ENCODE measurements at regions not wholly inside any gene's neighbourhood (a gene's known extent, or its start where the extent isn't known, plus 50 kb on each side); places are given as distances from the start of the nearest gene placed in this dataset.
"Not testable (repeated sequence)": the region's sequence is repeated elsewhere in the genome, so short reads cannot be mapped to it uniquely, and the experiment has no call there.

DNA sequence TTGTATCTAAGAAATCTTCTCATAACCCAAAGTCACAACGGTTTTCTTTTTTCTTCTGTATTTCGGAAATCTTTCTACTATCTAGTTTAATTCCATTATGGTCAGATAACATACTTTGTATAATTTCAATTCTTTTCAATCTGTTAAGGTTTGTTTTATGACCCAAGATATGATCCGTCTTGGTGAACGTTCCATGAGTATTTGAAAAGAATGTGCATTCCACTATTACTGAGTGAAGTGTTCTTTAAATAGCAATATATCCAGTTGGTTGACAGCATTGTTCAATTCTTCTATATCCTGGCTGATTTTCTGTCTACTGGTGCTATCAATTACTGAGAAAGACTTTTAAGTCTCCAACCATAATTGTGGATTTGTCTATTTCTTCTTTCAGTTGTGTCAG lies 414.5 kb downstream of the TNS1 start:
- Histone ChIP-seq H3K18ac (ENCODE audit: low read length) (no peak overlapping the region), H4K12ac (ENCODE audit: low read depth, low read length) (no peak overlapping the region), H4K91ac (ENCODE audit: low read depth, low read length) (no peak overlapping the region), H4K8ac (ENCODE audit: low read depth, low read length) (no peak overlapping the region), H2BK5ac (ENCODE audit: low read depth, low read length, poor library complexity) (no peak overlapping the region), H3K9me3 (ENCODE audit: insufficient read depth, low read depth, low read length) (no peaks in the 10 kb centered on the region), H3K36me3 (ENCODE audit: control insufficient read depth in 1 of 2, insufficient read depth in 2 of 2, low read length in 2 of 2) (no peaks in the 10 kb centered on the region), H2BK120ac (ENCODE audit: insufficient read depth, low read length, poor library complexity) (no peak overlapping the region), H3K4me1 (ENCODE audit: control insufficient read depth in 1 of 2, insufficient read depth in 2 of 2, low read length in 2 of 2) (no peaks in the 10 kb centered on the region), H3K9ac (ENCODE audit: low read length) (no peak overlapping the region), H2AFZ (ENCODE audit: insufficient read depth, low read length, poor library complexity) (no peak overlapping the region), H2BK12ac (ENCODE audit: low read length) (no peak overlapping the region), H3K4me3 (ENCODE audit: low read depth, low read length) (no peak overlapping the region), H3K23ac (ENCODE audit: low read length) (no peak overlapping the region), H3K79me2 (ENCODE audit: control insufficient read depth, insufficient read depth, low read length, poor library complexity) (no peaks in the 10 kb centered on the region), H3K14ac (ENCODE audit: low read length) (no peak overlapping the region), H3K27me3 (ENCODE audit: insufficient read depth, low read length) (no peaks in the 10 kb centered on the region), H3K4me2 (ENCODE audit: low read length) (no peak overlapping the region), H3K79me1 (ENCODE audit: low read length) (no peaks in the 10 kb centered on the region), H2AK5ac (ENCODE audit: low read length) (no peak overlapping the region), H3K4ac (ENCODE audit: low read depth, low read length) (no peak overlapping the region), H3K27ac (ENCODE audit: low read depth, low read length) (no peak overlapping the region)
- peak in 1 of 2 donors; percentile 80 for DNase-seq
- WGBS (ENCODE audit: extremely low coverage, insufficient coverage, insufficient read length), result no CpG with 5 or more reads among the region's 4 CpGs

DNA sequence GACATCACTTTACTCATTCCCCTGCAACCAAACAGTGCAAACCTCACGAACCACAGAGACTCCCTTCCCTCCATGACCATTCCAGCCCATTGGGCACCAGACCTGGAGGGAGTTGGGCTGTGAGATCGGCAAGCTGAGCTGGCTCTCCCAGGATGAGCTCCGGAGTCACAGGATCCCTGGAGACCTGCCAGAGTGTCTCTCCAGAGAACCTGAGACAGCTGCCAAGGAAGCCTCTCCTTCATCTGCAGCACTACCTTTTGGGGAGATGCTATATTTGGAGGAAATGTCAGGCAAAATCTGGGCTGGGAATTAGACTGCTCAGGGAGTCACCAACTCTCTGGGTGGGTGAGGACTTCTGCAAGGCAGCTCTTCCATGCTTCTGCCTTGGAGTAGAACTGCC lies 417.4 kb downstream of the TNS1 start:
- Histone ChIP-seq H3K79me1 (ENCODE audit: low read length) (no peaks in the 10 kb centered on the region), H4K91ac (ENCODE audit: low read depth, low read length) (no peak overlapping the region), H2BK120ac (ENCODE audit: insufficient read depth, low read length, poor library complexity) (no peak overlapping the region), H3K18ac (ENCODE audit: low read length) (no peak overlapping the region), H3K4me2 (ENCODE audit: low read length) (no peak overlapping the region), H3K4me3 (ENCODE audit: low read depth, low read length) (no peak overlapping the region), H3K27ac (ENCODE audit: low read depth, low read length) (no peak overlapping the region), H2BK5ac (ENCODE audit: low read depth, low read length, poor library complexity) (no peak overlapping the region), H3K4ac (ENCODE audit: low read depth, low read length) (no peak overlapping the region), H3K27me3 (ENCODE audit: insufficient read depth, low read length) (no peaks in the 10 kb centered on the region), H2BK12ac (ENCODE audit: low read length) (no peak overlapping the region), H3K36me3 (ENCODE audit: control insufficient read depth in 1 of 2, insufficient read depth in 2 of 2, low read length in 2 of 2) (no peaks in the 10 kb centered on the region), H3K79me2 (ENCODE audit: control insufficient read depth, insufficient read depth, low read length, poor library complexity) (no peaks in the 10 kb centered on the region), H2AFZ (ENCODE audit: insufficient read depth, low read length, poor library complexity) (no peak overlapping the region), H3K9me3 (ENCODE audit: insufficient read depth, low read depth, low read length) (no peaks in the 10 kb centered on the region), H3K4me1 (ENCODE audit: control insufficient read depth in 1 of 2, insufficient read depth in 2 of 2, low read length in 2 of 2) (peaks cover 0 to 3% of the 10 kb centered on the region in 2 experiments), H4K8ac (ENCODE audit: low read depth, low read length) (no peak overlapping the region), H2AK5ac (ENCODE audit: low read length) (no peak overlapping the region), H4K12ac (ENCODE audit: low read depth, low read length) (no peak overlapping the region), H3K9ac (ENCODE audit: low read length) (no peak overlapping the region), H3K23ac (ENCODE audit: low read length) (no peak overlapping the region), H3K14ac (ENCODE audit: low read length) (no peak overlapping the region)
- DNase-seq, result no peak
- WGBS (ENCODE audit: extremely low coverage, insufficient coverage, insufficient read length), result no CpG with 5 or more reads among the region's 3 CpGs

DNA sequence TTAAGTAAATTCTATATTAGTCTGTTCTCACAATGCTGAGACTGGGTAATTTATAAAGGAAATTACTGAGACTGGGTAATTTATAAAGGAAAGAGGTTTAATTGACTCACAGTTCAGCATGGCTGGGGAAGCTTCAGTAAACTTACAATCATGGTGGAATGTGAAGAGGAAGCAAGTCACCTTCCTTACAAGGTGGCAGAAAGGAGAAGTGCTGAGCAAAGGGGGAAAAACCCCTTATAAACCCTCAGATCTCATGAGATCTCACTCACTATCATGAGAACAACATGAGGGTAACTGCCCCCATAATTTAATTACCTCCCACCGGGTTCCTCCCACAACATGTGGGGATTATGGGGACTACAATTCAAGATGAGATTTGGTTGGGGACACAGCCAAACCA lies 422.4 kb downstream of the TNS1 start:
- H3K36me3 ChIP-seq (ENCODE audit: control insufficient read depth in 1 of 2, insufficient read depth in 2 of 2, low read length in 2 of 2); H2AFZ ChIP-seq (ENCODE audit: insufficient read depth, low read length, poor library complexity): not testable (repeated sequence)

DNA sequence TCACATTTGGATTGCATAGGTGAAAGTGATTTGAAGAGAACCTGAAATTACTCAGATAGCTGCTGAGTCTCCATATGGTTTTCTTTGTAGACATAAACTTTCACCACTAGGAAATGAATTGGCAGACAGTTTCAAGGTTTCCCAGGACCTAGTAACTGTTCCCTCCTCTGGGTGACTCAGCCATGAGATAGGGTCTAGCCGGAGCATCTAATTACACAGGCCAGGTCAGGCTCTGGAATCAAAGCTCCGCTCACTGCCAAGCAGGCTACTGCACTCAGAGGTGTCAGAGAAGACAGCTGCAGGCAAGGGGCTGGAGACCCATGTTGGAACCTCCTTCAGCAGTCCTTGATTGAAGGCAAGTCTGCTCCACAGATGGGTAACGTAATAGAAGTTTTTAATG lies 429.2 kb downstream of the TNS1 start:
- whole genome bisulfite sequencing (ENCODE audit: extremely low coverage, insufficient coverage, insufficient read length), result no CpG with 5 or more reads among the region's 3 CpGs
- H3K18ac ChIP-seq (ENCODE audit: low read length), result no peak overlapping the region

More for the DNA sequence above, 422.4 kb downstream of the TNS1 start:
- not testable (repeated sequence) for H3K4ac ChIP-seq (ENCODE audit: low read depth, low read length); H3K4me1 ChIP-seq (ENCODE audit: control insufficient read depth in 1 of 2, insufficient read depth in 2 of 2, low read length in 2 of 2); H2BK12ac ChIP-seq (ENCODE audit: low read length); H3K9me3 ChIP-seq (ENCODE audit: insufficient read depth, low read depth, low read length); H3K79me2 ChIP-seq (ENCODE audit: control insufficient read depth, insufficient read depth, low read length, poor library complexity); H3K4me3 ChIP-seq (ENCODE audit: low read depth, low read length); H2AK5ac ChIP-seq (ENCODE audit: low read length); H2BK5ac ChIP-seq (ENCODE audit: low read depth, low read length, poor library complexity); DNase-seq; H4K12ac ChIP-seq (ENCODE audit: low read depth, low read length); H3K79me1 ChIP-seq (ENCODE audit: low read length); H3K9ac ChIP-seq (ENCODE audit: low read length); H4K8ac ChIP-seq (ENCODE audit: low read depth, low read length); H4K91ac ChIP-seq (ENCODE audit: low read depth, low read length); H3K14ac ChIP-seq (ENCODE audit: low read length); H3K4me2 ChIP-seq (ENCODE audit: low read length); H3K27ac ChIP-seq (ENCODE audit: low read depth, low read length); H3K23ac ChIP-seq (ENCODE audit: low read length); H3K18ac ChIP-seq (ENCODE audit: low read length); H3K27me3 ChIP-seq (ENCODE audit: insufficient read depth, low read length); H2BK120ac ChIP-seq (ENCODE audit: insufficient read depth, low read length, poor library complexity)
- WGBS (ENCODE audit: extremely low coverage, insufficient coverage, insufficient read length), result no CpG with 5 or more reads among the region's 1 CpG

More for the DNA sequence above, 429.2 kb downstream of the TNS1 start:
- no peak overlapping the region for H4K12ac ChIP-seq (ENCODE audit: low read depth, low read length)
- H3K36me3 ChIP-seq (ENCODE audit: control insufficient read depth in 1 of 2, insufficient read depth in 2 of 2, low read length in 2 of 2), result no peaks in the 10 kb centered on the region
- H3K9me3 ChIP-seq (ENCODE audit: insufficient read depth, low read depth, low read length), result no peaks in the 10 kb centered on the region
- DNase-seq, result no peak
- no peaks in the 10 kb centered on the region for H3K79me1 ChIP-seq (ENCODE audit: low read length)
- no peak overlapping the region for H4K91ac ChIP-seq (ENCODE audit: low read depth, low read length)
- H3K4me1 ChIP-seq (ENCODE audit: control insufficient read depth in 1 of 2, insufficient read depth in 2 of 2, low read length in 2 of 2), result peaks cover 3 to 6% of the 10 kb centered on the region in 2 experiments
- H3K4ac ChIP-seq (ENCODE audit: low read depth, low read length), result no peak overlapping the region
- H3K4me2 ChIP-seq (ENCODE audit: low read length), result no peak overlapping the region
- no peak overlapping the region for H3K14ac ChIP-seq (ENCODE audit: low read length)
- no peak overlapping the region for H2AK5ac ChIP-seq (ENCODE audit: low read length)
- H3K79me2 ChIP-seq (ENCODE audit: control insufficient read depth, insufficient read depth, low read length, poor library complexity), result no peaks in the 10 kb centered on the region
- H2BK12ac ChIP-seq (ENCODE audit: low read length), result no peak overlapping the region
- H2AFZ ChIP-seq (ENCODE audit: insufficient read depth, low read length, poor library complexity), result no peak overlapping the region
- no peak overlapping the region for H4K8ac ChIP-seq (ENCODE audit: low read depth, low read length)
- H3K27me3 ChIP-seq (ENCODE audit: insufficient read depth, low read length), result no peaks in the 10 kb centered on the region
- H3K9ac ChIP-seq (ENCODE audit: low read length), result no peak overlapping the region
- H2BK120ac ChIP-seq (ENCODE audit: insufficient read depth, low read length, poor library complexity), result no peak overlapping the region
- no peak overlapping the region for H2BK5ac ChIP-seq (ENCODE audit: low read depth, low read length, poor library complexity)
- H3K4me3 ChIP-seq (ENCODE audit: low read depth, low read length), result no peak overlapping the region
- no peak overlapping the region for H3K27ac ChIP-seq (ENCODE audit: low read depth, low read length)
- no peak overlapping the region for H3K23ac ChIP-seq (ENCODE audit: low read length)
